DND-41 (cell line): ENCODE measurements at regions not wholly inside any gene's neighbourhood (a gene's known extent, or its start where the extent isn't known, plus 50 kb on each side); places are given as distances from the start of the nearest gene placed in this dataset.

Experiments used
- ATAC-seq: fragments of 200-7000 bp; cut with Tn5 transposase; 3 replicates; pipeline ENCODE4 v1.9.1; 2021; ENCODE audit warnings: low read depth; ENCODE audit not compliant: insufficient read depth
- DNase-seq: peaks from one replicate; pipeline ENCODE4 v3.0.0-alpha.2; 2020
- H2AFZ ChIP-seq: 2 replicates; pipeline ENCODE4 v1.6.0; 2012; ENCODE audit warnings: low read depth, low read length
- H3K27ac ChIP-seq: 2 replicates; pipeline ENCODE4 v1.5.1; 2012; ENCODE audit warnings: low read length, inconsistent platforms
- H3K27me3 ChIP-seq: fragments of 200-600 bp; sonication (generic); 2 replicates; pipeline ENCODE4 v1.6.0; 2012; ENCODE audit warnings: low read length, mild to moderate bottlenecking, inconsistent platforms; ENCODE audit not compliant: insufficient read depth, poor library complexity
- H3K36me3 ChIP-seq: 2 replicates; pipeline ENCODE4 v1.5.1; 2012; ENCODE audit warnings: low read length, inconsistent platforms; ENCODE audit not compliant: insufficient read depth
- H3K4me1 ChIP-seq: 2 replicates; pipeline ENCODE4 v1.5.1; 2012; ENCODE audit warnings: mild to moderate bottlenecking, low read length; ENCODE audit not compliant: insufficient read depth
- H3K4me2 ChIP-seq: 2 replicates; pipeline ENCODE4 v1.6.0; 2012; ENCODE audit warnings: mild to moderate bottlenecking, moderate library complexity, low read length, inconsistent platforms; ENCODE audit not compliant: insufficient read depth
- H3K4me3 ChIP-seq, 2 experiments: fragments of 200-600 bp in 1 of 2; shearing (Covaris generic) in 1 of 2; 2 replicates each; pipeline ENCODE4 v1.5.1; 2012 to 2016; ENCODE audit warnings: inconsistent platforms in 2 of 2, low read length in 2 of 2, mild to moderate bottlenecking in 2 of 2, low read depth in 1 of 2, moderate library complexity in 1 of 2
- H3K79me2 ChIP-seq: 2 replicates; pipeline ENCODE4 v1.6.0; 2012; ENCODE audit warnings: low read length, inconsistent platforms; ENCODE audit not compliant: insufficient read depth
- H3K9ac ChIP-seq: 2 replicates; pipeline ENCODE4 v1.6.0; 2012; ENCODE audit warnings: low read depth, mild to moderate bottlenecking, inconsistent platforms, low read length, moderate library complexity
- H3K9me3 ChIP-seq: 2 replicates; pipeline ENCODE4 v1.5.1; 2012; ENCODE audit warnings: low read length, moderate library complexity, mild to moderate bottlenecking, inconsistent platforms; ENCODE audit not compliant: insufficient read depth, severe bottlenecking
- H4K20me1 ChIP-seq: 2 replicates; pipeline ENCODE4 v1.6.0; 2012; ENCODE audit warnings: low read length; ENCODE audit not compliant: insufficient read depth
- EZH2 ChIP-seq: IDR thresholded peaks from 3 replicates; pipeline ENCODE4 v1.6.1; 2012; ENCODE audit warnings: borderline replicate concordance, low read depth, mild to moderate bottlenecking, moderate library complexity, low read length, inconsistent platforms; ENCODE audit not compliant: severe bottlenecking
- TF ChIP-seq, protein P1 (sequence below): IDR thresholded peaks from 2 replicates; pipeline ENCODE4 v1.5.1; 2012; ENCODE audit warnings: borderline replicate concordance, low read length, moderate library complexity, mild to moderate bottlenecking; ENCODE audit not compliant: poor library complexity, severe bottlenecking; ENCODE audit errors: extremely low read depth

DNA sequence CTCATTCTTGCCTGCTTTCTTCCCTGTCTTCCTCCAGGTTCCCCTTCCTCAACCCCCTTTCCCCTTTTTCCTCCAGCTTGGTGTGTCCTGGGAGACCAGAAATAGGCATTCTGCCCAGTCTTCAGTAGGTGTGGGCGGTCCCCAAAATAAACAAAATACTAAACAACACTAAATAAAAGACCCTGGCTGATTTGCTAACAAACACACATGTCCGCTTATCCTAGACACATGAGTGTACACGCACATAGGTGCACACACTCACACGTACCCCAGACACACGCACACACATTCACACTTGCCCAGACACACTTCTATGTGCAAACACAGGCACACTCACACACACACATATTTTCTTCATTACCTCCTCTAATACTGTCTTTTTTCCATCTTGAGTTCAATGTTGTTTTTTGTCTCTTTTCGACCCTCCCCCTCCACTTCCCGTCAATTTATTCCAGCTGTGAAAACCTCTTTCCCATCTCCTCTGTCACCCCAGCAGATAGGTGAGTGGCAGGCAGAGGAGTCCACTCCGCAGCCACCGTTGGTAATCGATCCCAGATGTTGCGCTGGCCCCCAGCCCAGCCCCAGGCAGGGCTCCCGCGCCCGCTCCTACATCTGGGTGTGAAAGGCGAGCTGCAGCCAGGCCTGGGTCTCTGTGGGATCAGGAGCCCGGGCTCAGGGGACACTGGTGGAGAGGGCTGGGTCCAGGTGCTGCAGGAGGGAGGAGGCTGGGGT, 56.9 kb upstream of the FOXP4 start:
- no peak for TF ChIP-seq EZH2
- TF ChIP-seq, protein P1, sequence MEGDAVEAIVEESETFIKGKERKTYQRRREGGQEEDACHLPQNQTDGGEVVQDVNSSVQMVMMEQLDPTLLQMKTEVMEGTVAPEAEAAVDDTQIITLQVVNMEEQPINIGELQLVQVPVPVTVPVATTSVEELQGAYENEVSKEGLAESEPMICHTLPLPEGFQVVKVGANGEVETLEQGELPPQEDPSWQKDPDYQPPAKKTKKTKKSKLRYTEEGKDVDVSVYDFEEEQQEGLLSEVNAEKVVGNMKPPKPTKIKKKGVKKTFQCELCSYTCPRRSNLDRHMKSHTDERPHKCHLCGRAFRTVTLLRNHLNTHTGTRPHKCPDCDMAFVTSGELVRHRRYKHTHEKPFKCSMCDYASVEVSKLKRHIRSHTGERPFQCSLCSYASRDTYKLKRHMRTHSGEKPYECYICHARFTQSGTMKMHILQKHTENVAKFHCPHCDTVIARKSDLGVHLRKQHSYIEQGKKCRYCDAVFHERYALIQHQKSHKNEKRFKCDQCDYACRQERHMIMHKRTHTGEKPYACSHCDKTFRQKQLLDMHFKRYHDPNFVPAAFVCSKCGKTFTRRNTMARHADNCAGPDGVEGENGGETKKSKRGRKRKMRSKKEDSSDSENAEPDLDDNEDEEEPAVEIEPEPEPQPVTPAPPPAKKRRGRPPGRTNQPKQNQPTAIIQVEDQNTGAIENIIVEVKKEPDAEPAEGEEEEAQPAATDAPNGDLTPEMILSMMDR: no peak
- H3K36me3 ChIP-seq: no peaks in the 10 kb centered on the region
- H3K4me2 ChIP-seq: no peak overlapping the region
- 0 out of 2 replicates have a peak, but pooled peaks cover 4% of the 10 kb centered on the region for H4K20me1 ChIP-seq
- no peak overlapping the region for H2AFZ ChIP-seq
- no peak overlapping the region for H3K27ac ChIP-seq
- H3K79me2 ChIP-seq: no peaks in the 10 kb centered on the region
- H3K9ac ChIP-seq: no peak overlapping the region
- no peaks in the 10 kb centered on the region for H3K4me1 ChIP-seq
- ATAC-seq (no peak), DNase-seq (no peak)
- H3K27me3 ChIP-seq: no peaks in the 10 kb centered on the region
- H3K9me3 ChIP-seq: no peaks in the 10 kb centered on the region
- H3K4me3 ChIP-seq: no peak overlapping the region

DNA sequence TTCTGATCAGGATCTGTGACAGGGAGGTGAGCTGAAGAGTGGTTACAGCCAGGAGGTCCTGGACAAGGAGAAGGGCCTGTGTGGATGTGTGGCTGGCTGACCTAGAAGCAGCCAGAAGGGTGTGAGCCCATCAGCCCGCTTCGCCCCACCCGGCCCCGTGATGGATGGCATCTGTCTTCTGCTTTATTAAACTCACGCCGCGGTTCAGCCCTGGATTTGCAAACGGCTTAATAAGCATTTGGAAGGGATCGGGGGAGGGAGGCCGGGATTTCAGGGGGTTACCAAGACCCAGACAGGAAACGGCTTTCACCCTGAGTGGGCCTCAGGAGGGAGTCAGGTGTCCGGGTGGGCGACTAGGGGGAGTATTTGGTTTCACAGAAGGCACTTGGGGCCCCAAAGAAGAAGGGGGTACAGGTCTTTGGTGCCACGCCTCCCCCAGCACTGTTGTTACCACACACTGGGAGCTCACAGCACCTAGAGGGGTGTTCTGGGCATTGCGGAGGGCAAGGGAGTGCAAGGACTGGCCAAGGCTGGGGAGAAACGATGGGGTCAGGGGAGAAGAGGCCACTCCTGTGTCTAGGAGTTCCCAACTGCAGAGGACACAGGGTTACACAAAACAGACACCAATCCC, 53.8 kb upstream of the FOXP4 start:
- Histone ChIP-seq H3K27me3 (no peaks in the 10 kb centered on the region), H3K4me1 (no peaks in the 10 kb centered on the region), H3K9ac (no peak overlapping the region), H3K79me2 (no peaks in the 10 kb centered on the region), H3K4me2 (no peak overlapping the region), H3K9me3 (no peaks in the 10 kb centered on the region), H2AFZ (no peak overlapping the region), H3K36me3 (no peaks in the 10 kb centered on the region), H3K4me3 (no peak overlapping the region), H3K27ac (no peak overlapping the region), H4K20me1 (0 out of 2 replicates have a peak, but pooled peaks cover 4% of the 10 kb centered on the region)
- DNase-seq (no peak), ATAC-seq (no peak)
- TF ChIP-seq EZH2: no peak
- TF ChIP-seq, protein P1: no peak

- H2AFZ ChIP-seq: no peak overlapping the region
- no peak overlapping the region for H3K4me2 ChIP-seq
- TF ChIP-seq, protein P1: no peak
- TF ChIP-seq EZH2: no peak
- H3K79me2 ChIP-seq: no peaks in the 10 kb centered on the region
- no peak overlapping the region for H3K9ac ChIP-seq
- no peaks in the 10 kb centered on the region for H3K4me1 ChIP-seq
- 0 out of 2 replicates have a peak, but pooled peaks cover 4% of the 10 kb centered on the region for H4K20me1 ChIP-seq
- no peaks in the 10 kb centered on the region for H3K36me3 ChIP-seq
- ATAC-seq (no peak; the same call in 2 of the 3 replicates), DNase-seq (no peak)
- H3K4me3 ChIP-seq: no peak overlapping the region
- no peaks in the 10 kb centered on the region for H3K9me3 ChIP-seq
- no peak overlapping the region for H3K27ac ChIP-seq
- H3K27me3 ChIP-seq: no peaks in the 10 kb centered on the region
Observed at GRCh38 chr6:41494212-41495110, 51.7 kb upstream of the FOXP4 start.
